WI38 (cell line): ENCODE measurements at regions not wholly inside any gene's neighbourhood (a gene's known extent, or its start where the extent isn't known, plus 50 kb on each side); places are given as distances from the start of the nearest gene placed in this dataset.

Experiments
- H3K4me3 ChIP-seq: 2 replicates; pipeline ENCODE4 v1.5.1; 2011; ENCODE audit warnings: low read depth, mild to moderate bottlenecking, control low read depth, low read length
- TF ChIP-seq, protein P1 (sequence below): IDR thresholded peaks from 2 replicates; pipeline ENCODE4 v1.5.1; 2012; ENCODE audit warnings: low read depth, mild to moderate bottlenecking, control low read depth, low read length

DNA sequence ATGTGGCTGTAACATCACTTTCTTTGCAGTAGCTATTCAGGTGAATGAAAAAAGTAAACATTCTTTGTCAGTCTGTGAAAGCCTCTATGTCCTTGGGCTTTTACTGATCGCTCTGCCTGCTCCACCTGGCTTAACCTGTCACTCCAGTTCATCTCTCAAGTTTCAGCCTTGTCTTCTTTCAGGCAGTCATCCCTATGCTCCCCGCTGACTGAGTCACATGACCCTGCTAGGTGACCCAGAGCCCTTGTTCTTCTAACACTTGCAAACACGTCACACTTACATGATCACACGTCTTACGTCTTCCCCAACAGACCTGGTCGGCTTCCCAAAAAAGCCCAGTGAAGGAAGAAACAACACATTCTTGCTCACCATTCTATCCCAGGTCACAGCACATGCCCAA, 499.3 kb upstream of the TENM4 start:
- no peak overlapping the region for H3K4me3 ChIP-seq
- TF ChIP-seq, protein P1, sequence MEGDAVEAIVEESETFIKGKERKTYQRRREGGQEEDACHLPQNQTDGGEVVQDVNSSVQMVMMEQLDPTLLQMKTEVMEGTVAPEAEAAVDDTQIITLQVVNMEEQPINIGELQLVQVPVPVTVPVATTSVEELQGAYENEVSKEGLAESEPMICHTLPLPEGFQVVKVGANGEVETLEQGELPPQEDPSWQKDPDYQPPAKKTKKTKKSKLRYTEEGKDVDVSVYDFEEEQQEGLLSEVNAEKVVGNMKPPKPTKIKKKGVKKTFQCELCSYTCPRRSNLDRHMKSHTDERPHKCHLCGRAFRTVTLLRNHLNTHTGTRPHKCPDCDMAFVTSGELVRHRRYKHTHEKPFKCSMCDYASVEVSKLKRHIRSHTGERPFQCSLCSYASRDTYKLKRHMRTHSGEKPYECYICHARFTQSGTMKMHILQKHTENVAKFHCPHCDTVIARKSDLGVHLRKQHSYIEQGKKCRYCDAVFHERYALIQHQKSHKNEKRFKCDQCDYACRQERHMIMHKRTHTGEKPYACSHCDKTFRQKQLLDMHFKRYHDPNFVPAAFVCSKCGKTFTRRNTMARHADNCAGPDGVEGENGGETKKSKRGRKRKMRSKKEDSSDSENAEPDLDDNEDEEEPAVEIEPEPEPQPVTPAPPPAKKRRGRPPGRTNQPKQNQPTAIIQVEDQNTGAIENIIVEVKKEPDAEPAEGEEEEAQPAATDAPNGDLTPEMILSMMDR = no peak

DNA sequence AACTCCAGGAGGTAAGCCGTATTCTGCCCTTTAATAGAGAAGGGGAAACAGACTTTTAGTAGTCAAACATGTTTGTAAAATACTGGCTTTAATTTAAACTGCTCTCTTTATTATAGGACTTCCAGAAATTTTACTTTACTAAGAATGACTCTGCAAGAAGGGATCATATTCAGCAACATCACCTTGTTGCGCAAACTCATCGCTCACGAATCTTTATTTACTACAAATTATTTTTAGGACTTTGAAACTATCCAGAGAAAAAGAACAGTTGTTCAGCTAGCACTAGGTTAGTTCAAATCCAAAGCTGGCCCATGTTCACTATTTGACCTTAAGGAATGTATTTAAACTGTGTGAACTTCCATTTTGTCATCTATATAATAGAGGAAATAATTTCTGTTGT, 498.3 kb upstream of the TENM4 start:
- no peak overlapping the region for H3K4me3 ChIP-seq
- TF ChIP-seq, protein P1 = no peak

DNA sequence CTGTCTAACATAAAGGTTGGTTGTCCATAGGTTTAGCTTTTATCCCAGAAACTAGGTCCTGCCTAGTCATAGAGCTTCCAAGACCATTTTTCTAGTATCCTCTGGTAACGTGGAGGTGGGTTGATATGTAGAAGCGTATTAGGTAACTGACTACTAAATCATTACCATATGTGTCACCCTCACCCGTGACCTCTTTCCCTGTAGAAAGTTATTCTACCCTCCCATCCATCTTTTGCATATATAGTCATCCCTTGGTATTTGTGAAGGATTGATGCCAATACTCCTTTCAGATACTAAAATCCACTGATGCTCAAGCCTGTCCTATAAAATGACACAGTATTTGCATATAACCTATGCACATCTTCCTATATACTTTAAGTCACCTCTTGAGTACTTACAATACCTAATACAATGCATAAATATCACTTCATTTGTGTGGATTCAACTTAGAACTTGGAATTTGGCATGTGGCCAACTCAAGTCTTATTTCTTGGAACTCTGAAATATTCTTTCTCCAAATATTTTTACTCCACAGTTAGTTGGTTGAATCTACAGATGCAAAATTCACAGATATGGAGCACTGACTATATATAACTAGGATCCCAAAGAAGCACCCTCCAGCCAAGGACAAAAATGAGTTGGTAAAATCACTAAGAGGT, 497.0 kb upstream of the TENM4 start:
- no peak overlapping the region for H3K4me3 ChIP-seq
- TF ChIP-seq, protein P1 = no peak

DNA sequence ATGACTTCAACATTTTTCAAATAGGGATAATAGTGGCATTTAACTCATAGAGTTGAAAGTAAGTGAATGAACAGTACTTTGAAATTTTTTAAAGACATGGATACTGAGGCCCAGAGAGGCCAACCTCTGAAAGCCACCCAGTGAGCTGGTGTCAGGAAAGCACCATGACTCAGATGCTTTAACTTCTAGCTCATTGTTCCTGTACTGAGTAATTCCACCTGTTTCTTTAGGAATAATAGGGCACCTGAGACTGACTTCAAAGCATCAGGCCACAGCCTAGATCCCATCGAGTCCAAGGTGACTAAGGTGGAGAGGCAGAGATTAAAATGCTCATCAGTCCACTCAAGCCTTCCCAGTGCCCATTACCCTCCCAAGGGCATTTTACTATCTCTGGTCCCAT, 491.8 kb upstream of the TENM4 start:
- TF ChIP-seq, protein P1 = no peak
- H3K4me3 ChIP-seq = no peak overlapping the region

DNA sequence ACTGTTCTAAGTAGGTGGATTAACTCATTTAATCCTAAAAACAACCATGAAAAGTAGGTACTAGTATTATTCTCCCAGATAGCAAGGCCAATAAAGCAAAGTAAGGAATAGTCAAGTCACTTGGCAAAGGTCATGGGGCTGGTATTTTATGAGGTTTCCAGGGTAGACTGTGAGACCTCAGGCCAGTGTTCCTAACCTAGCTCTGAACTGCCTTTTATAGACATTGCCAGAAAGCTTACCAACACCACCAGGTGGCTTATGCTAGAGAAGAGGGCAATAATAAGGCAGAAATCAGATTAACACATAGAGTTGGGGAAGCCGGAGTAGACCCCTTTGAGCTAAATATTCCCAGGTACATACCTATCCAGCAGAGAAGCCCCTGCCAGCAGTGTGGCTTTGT, 490.9 kb upstream of the TENM4 start:
- TF ChIP-seq, protein P1 = no peak
- no peak overlapping the region for H3K4me3 ChIP-seq

DNA sequence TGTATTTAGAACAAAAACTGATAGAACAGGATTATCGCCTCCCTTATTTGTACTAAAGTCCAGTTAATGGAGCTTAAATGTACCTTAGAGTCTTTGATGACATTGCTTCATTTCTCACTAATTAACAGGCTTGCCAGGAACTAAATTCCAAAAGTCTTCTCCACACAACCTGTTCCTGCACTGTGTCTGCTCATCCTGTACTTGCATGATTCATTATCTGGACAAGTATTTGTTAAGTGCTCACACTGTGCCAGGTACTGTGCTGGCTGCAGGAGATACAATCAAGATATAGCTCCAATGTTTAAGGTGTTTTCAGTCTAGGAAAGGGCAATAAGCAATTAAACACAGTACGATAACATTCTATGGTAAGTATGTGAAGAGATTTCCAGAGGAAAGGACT, 485.9 kb upstream of the TENM4 start:
- no peak overlapping the region for H3K4me3 ChIP-seq
- TF ChIP-seq, protein P1 = no peak

DNA sequence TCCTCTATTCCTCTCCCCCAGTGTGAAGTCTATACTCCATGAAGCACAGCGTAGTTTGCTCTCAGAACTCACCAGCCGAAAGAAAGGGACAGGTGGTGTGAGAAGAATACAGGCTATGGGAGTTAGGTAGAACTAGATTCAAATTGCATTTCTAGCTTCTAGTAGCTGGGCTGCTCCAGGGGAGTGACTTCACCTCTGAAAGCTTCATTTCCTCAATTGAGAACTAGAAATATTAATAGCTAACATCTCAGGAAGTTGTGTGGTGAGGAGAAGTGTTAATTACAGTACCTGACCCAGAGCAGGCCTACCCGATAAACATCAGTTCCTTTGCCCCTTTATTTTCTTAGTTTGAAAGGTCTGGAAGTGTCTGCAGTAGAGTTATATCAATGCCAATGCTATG, 484.7 kb upstream of the TENM4 start:
- no peak overlapping the region for H3K4me3 ChIP-seq
- TF ChIP-seq, protein P1 = no peak
